IPS-18c (cell line): ENCODE measurements at regions not wholly inside any gene's neighbourhood (a gene's known extent, or its start where the extent isn't known, plus 50 kb on each side); places are given as distances from the start of the nearest gene placed in this dataset.

Source experiments
- H3K4me3 ChIP-seq: 2 replicates; pipeline ENCODE4 v1.7.0; 2013; ENCODE audit warnings: low read depth, mild to moderate bottlenecking, low read length, moderate library complexity; ENCODE audit not compliant: insufficient read depth
- H3K9me3 ChIP-seq: one replicate; pipeline ENCODE4 v1.6.1; 2013; ENCODE audit warnings: mild to moderate bottlenecking, low read length, moderate library complexity; ENCODE audit not compliant: control insufficient read depth, insufficient read depth

DNA sequence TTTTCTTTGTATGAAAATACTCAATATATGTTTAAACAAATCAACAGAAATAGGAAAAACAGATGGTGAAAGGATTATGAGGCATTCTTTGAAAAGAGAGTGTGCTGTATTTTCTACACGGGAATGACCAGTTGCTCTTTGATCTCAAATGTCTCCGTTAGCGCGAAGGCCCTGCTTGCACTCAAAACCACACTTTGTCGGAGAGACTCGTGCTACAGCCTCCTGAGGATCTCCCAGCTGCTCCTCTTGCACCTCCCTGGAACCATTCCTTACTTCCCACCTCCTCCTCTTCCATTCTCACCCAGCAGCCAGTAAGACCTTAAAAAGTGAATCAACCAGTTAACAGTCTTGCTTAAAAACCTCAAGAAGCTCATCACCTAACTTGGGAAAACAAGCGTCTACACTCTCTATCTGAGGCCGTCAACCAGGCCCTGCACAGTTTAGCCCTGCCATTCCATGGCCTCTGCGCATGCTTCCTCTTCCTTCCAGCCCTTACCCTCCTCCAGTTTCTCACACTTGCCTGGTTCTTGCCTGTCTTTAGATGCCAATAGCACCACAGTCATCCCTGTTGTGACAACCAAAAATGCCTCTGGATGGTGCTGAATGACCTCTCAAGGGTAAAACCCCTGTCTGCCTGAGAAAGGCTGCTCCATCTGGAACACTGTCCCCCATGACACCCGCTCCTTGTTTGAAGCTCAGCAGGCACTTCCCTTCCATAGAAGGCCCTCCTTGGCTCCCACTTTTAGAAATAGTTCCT, 594.7 kb upstream of the WWC1 start:
- Histone ChIP-seq H3K9me3 (no peaks in the 10 kb centered on the region), H3K4me3 (no peak overlapping the region)

- Histone ChIP-seq H3K4me3 (no peak overlapping the region), H3K9me3 (no peaks in the 10 kb centered on the region)
Observed at GRCh38 chr5:167699432-167699831, 592.0 kb upstream of the WWC1 start.

DNA sequence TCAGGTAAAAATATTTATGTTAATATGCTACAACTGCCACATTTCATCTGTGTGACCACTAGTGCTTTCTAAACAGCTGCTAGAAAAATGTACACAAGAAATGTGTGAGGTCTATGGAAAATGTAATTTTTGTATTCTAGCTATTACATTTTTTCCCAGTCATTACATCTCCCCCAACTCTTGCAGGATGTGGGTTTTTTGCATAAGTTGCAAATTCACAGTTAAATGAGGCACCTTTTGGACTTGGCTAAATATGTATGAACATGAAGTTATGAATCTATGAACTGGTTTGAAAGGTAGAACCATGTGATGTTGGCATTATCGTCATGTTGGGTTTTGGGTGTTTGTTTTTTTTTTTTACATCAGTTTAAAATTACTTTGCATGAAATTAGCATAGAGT, 590.4 kb upstream of the WWC1 start:
- Histone ChIP-seq H3K9me3 (no peaks in the 10 kb centered on the region), H3K4me3 (no peak overlapping the region)

GRCh38 chr5:167702014-167702413, 589.4 kb upstream of the WWC1 start:
- Histone ChIP-seq H3K4me3 (no peak overlapping the region), H3K9me3 (no peaks in the 10 kb centered on the region)

- H3K9me3 ChIP-seq: no peaks in the 10 kb centered on the region
- H3K4me3 ChIP-seq: no peak overlapping the region
Observed at GRCh38 chr5:167708449-167708848, 583.0 kb upstream of the WWC1 start.

DNA sequence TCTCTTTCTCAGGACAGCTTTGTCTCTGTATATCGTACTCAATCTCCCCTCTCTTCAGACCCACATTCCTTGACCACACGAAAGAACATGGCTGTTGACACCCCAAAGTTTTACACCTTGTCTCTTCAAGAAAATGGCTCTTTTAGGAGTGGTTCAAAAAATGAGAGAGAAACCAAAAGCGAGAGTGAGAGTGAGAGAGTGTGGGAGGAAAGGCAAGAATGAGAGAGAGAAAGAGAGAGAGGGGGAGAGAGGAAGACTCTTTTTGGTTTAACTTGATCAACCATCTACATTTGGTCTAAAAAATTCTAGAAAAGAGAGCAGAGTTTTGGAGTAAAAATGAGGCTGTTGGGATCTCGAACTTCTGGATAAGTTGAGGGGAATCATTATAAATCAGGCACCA, 581.8 kb upstream of the WWC1 start:
- no peaks in the 10 kb centered on the region for H3K9me3 ChIP-seq
- H3K4me3 ChIP-seq: no peak overlapping the region

- Histone ChIP-seq H3K9me3 (no peaks in the 10 kb centered on the region), H3K4me3 (no peak overlapping the region)
Observed at GRCh38 chr5:167710444-167711073, 580.9 kb upstream of the WWC1 start.

- Histone ChIP-seq H3K4me3 (no peak overlapping the region), H3K9me3 (no peaks in the 10 kb centered on the region)
Observed at GRCh38 chr5:167712986-167713585, 578.4 kb upstream of the WWC1 start.

GRCh38 chr5:167713896-167714295, 577.5 kb upstream of the WWC1 start:
- H3K4me3 ChIP-seq: no peak overlapping the region
- H3K9me3 ChIP-seq: no peaks in the 10 kb centered on the region

GRCh38 chr5:167716126-167716775, 575.2 kb upstream of the WWC1 start:
- no peak overlapping the region for H3K4me3 ChIP-seq
- no peaks in the 10 kb centered on the region for H3K9me3 ChIP-seq

- Histone ChIP-seq H3K9me3 (no peaks in the 10 kb centered on the region), H3K4me3 (no peak overlapping the region)
Observed at GRCh38 chr5:167720259-167720658, 571.2 kb upstream of the WWC1 start.

GRCh38 chr5:167720676-167721260, 570.7 kb upstream of the WWC1 start:
- Histone ChIP-seq H3K4me3 (no peak overlapping the region), H3K9me3 (no peaks in the 10 kb centered on the region)

DNA sequence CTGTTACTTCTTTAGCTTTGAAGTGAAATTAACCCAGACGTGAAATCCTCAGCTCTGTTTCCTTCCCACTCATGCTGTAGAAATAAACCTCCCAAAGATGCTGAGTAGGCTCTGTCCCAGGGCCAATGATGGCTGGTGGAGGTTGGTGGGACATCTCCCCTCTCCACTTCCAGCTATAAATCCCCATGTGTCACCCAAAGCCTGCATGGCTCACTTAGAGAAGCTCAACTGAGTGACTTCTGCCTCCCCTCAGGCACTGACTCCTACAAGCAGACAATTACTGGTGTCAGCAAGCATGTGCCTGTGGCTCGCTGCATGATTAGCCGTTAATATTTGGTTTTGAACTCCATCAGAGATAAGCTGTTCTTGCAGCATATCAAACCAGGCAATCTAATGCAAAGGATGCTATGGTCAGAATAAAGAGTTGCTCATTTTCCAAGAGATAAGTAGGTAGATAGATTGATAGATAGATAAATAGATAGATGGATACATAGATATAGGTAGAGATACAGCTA, 569.5 kb upstream of the WWC1 start:
- no peak overlapping the region for H3K4me3 ChIP-seq
- H3K9me3 ChIP-seq: no peaks in the 10 kb centered on the region

GRCh38 chr5:167723254-167723871, 568.1 kb upstream of the WWC1 start:
- H3K9me3 ChIP-seq: no peaks in the 10 kb centered on the region

GRCh38 chr5:167725264-167725663, 566.2 kb upstream of the WWC1 start:
- H3K4me3 ChIP-seq: no peak overlapping the region
- no peaks in the 10 kb centered on the region for H3K9me3 ChIP-seq

More at GRCh38 chr5:167723254-167723871, 568.1 kb upstream of the WWC1 start:
- no peak overlapping the region for H3K4me3 ChIP-seq

GRCh38 chr5:167725741-167726140, 565.7 kb upstream of the WWC1 start:
- no peak overlapping the region for H3K4me3 ChIP-seq
- H3K9me3 ChIP-seq: no peaks in the 10 kb centered on the region

DNA sequence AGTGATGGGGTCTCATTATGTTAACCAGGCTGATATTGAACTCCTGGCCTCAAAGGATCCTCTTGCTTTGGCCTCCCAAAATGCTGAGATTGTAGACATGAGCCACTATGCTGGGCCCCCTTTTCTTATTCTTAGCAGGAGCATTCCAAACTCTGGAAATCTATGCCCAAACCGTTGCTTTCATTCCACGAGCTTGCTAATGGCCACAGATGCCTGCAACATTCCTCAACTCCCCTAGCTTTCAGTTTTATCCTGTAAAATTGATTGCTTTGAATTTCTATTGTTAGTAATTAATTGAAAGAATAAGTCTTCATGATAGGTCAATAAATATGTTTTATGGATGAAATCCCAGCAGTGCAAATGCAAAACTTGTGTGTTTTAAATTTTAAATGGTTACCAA, 564.8 kb upstream of the WWC1 start:
- H3K4me3 ChIP-seq: no peak overlapping the region
- H3K9me3 ChIP-seq: no peaks in the 10 kb centered on the region
